Panc1 (cell line): ENCODE measurements at regions not wholly inside any gene's neighbourhood (a gene's known extent, or its start where the extent isn't known, plus 50 kb on each side); places are given as distances from the start of the nearest gene placed in this dataset.

Experiments
- ATAC-seq: fragments of 200-7000 bp; cut with Tn5 transposase; 2 replicates; pipeline ENCODE4 v1.9.1; 2020; ENCODE audit warnings: mild to moderate bottlenecking, moderate library complexity
- BruUV-seq: library from RNA; stranded (reverse); fragments of 400-500 nt; replicated peaks from 2 replicates; lab custom pipeline; 2021; lab: Mats Ljungman, UMichigan
- CTCF ChIA-PET: fragments of 300-600 bp; sonication (Branson Sonifier 250); formaldehyde crosslinking; loops from one replicate; lab custom pipeline; 2022; ENCODE audit warnings: antibody characterized with exemption; lab: Charles Lee
- POLR2A ChIA-PET: fragments of 300-600 bp; sonication (Branson Sonifier 250); formaldehyde crosslinking; loops from one replicate; lab custom pipeline; 2022; ENCODE audit warnings: antibody characterized with exemption; lab: Charles Lee
- DNase-seq: peaks from one replicate; pipeline ENCODE4 v3.0.0-alpha.2; 2010; ENCODE audit warnings: low read depth, low spot score
- H3K27ac ChIP-seq: 2 replicates; pipeline ENCODE4 v1.5.1; 2011; ENCODE audit warnings: mild to moderate bottlenecking, low read length, inconsistent platforms
- H3K27me3 ChIP-seq: fragments of 200-500 bp; sonication (Bioruptor generic); 2 replicates; pipeline ENCODE4 v1.6.0; 2014; ENCODE audit warnings: low read length, inconsistent platforms; ENCODE audit not compliant: control insufficient read depth, insufficient read depth
- H3K36me3 ChIP-seq: fragments of 200-500 bp; sonication (Bioruptor generic); 2 replicates; pipeline ENCODE4 v1.5.1; 2014; ENCODE audit warnings: inconsistent platforms, mild to moderate bottlenecking, low read length, moderate library complexity; ENCODE audit not compliant: control insufficient read depth, insufficient read depth
- H3K4me1 ChIP-seq: 2 replicates; pipeline ENCODE4 v1.5.1; 2011; ENCODE audit warnings: inconsistent platforms, mild to moderate bottlenecking, low read length, moderate library complexity; ENCODE audit not compliant: control insufficient read depth, insufficient read depth
- H3K4me3 ChIP-seq, 2 experiments: 2 replicates each; pipeline ENCODE4 v1.5.1; 2011 to 2012; ENCODE audit warnings: low read depth in 2 of 2, low read length in 2 of 2, mild to moderate bottlenecking in 2 of 2, inconsistent platforms in 1 of 2, moderate library complexity in 1 of 2
- H3K9me3 ChIP-seq: fragments of 200-500 bp; sonication (Bioruptor generic); 2 replicates; pipeline ENCODE4 v1.5.1; 2014; ENCODE audit warnings: low read depth, mild to moderate bottlenecking, inconsistent platforms, low read length, moderate library complexity; ENCODE audit not compliant: control insufficient read depth, insufficient read depth
- POLR2AphosphoS5 ChIP-seq: IDR thresholded peaks from 2 replicates; pipeline ENCODE4 v1.6.1; 2012; ENCODE audit warnings: mild to moderate bottlenecking, low read depth, low read length, moderate library complexity
- SIN3A ChIP-seq: IDR thresholded peaks from 2 replicates; pipeline ENCODE4 v1.6.1; 2012; ENCODE audit warnings: low read depth, mild to moderate bottlenecking, low read length, moderate library complexity, borderline replicate concordance; ENCODE audit not compliant: insufficient read depth
- TCF7L2 ChIP-seq: IDR thresholded peaks from 2 replicates; pipeline ENCODE4 v1.6.1; 2011; ENCODE audit warnings: mild to moderate bottlenecking, low read depth, low read length, inconsistent platforms
- in situ Hi-C: cut with HindIII; loops from 2 replicates; pipeline ENCODE4 v1.10.0; 2016; ENCODE audit warnings: low sequenced_read_pairs, low pct_unique_long_range_greater_than_20kb
- intact Hi-C: fragments of 100-400 bp; cut with micrococcal nuclease; formaldehyde crosslinking; loops from one replicate; pipeline ENCODE4 v1.10.0; 2022; ENCODE audit not compliant: unreplicated experiment
- TF ChIP-seq, protein P1 (sequence below): fragments of 450-650 bp; IDR thresholded peaks from 2 replicates; pipeline ENCODE4 v1.5.1; 2017; ENCODE audit warnings: mild to moderate bottlenecking
- TF ChIP-seq, protein P2 (sequence below), 2 experiments: IDR thresholded peaks; 2 replicates each; pipeline ENCODE4 v1.6.1; 2011 to 2012; ENCODE audit warnings: low read depth in 2 of 2, control low read depth in 1 of 2, low read length in 1 of 2, mild to moderate bottlenecking in 1 of 2, moderate library complexity in 1 of 2; ENCODE audit not compliant: insufficient read depth in 1 of 2

DNA sequence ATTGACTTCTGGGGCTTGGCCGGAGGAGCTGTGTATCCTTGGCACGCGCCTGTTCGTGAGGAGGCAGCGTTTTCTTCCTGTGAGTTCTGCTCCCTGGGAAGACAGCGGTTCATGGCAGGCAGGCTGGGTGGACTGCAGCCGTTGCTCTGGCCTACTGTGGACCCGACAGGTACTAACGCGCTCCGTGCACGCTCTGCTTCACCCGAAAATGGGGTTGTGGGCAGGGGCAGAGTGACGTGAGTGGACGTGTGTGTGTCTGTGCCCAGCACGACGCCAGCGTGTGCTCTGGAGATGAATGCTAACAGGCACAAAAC lies 179.1 kb downstream of the KIF26A start:
- no peak overlapping the region for H3K4me3 ChIP-seq
- in situ Hi-C loops, result no loop called here
- TF ChIP-seq POLR2AphosphoS5 (no peak), TCF7L2 (no peak), SIN3A (no peak)
- TF ChIP-seq, protein P1, sequence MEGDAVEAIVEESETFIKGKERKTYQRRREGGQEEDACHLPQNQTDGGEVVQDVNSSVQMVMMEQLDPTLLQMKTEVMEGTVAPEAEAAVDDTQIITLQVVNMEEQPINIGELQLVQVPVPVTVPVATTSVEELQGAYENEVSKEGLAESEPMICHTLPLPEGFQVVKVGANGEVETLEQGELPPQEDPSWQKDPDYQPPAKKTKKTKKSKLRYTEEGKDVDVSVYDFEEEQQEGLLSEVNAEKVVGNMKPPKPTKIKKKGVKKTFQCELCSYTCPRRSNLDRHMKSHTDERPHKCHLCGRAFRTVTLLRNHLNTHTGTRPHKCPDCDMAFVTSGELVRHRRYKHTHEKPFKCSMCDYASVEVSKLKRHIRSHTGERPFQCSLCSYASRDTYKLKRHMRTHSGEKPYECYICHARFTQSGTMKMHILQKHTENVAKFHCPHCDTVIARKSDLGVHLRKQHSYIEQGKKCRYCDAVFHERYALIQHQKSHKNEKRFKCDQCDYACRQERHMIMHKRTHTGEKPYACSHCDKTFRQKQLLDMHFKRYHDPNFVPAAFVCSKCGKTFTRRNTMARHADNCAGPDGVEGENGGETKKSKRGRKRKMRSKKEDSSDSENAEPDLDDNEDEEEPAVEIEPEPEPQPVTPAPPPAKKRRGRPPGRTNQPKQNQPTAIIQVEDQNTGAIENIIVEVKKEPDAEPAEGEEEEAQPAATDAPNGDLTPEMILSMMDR, result no peak
- TF ChIP-seq, protein P2, sequence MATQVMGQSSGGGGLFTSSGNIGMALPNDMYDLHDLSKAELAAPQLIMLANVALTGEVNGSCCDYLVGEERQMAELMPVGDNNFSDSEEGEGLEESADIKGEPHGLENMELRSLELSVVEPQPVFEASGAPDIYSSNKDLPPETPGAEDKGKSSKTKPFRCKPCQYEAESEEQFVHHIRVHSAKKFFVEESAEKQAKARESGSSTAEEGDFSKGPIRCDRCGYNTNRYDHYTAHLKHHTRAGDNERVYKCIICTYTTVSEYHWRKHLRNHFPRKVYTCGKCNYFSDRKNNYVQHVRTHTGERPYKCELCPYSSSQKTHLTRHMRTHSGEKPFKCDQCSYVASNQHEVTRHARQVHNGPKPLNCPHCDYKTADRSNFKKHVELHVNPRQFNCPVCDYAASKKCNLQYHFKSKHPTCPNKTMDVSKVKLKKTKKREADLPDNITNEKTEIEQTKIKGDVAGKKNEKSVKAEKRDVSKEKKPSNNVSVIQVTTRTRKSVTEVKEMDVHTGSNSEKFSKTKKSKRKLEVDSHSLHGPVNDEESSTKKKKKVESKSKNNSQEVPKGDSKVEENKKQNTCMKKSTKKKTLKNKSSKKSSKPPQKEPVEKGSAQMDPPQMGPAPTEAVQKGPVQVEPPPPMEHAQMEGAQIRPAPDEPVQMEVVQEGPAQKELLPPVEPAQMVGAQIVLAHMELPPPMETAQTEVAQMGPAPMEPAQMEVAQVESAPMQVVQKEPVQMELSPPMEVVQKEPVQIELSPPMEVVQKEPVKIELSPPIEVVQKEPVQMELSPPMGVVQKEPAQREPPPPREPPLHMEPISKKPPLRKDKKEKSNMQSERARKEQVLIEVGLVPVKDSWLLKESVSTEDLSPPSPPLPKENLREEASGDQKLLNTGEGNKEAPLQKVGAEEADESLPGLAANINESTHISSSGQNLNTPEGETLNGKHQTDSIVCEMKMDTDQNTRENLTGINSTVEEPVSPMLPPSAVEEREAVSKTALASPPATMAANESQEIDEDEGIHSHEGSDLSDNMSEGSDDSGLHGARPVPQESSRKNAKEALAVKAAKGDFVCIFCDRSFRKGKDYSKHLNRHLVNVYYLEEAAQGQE (IDR thresholded peaks at IDR 0.05; ENCODE audit: insufficient read depth in 1 of 2, low read depth in 2 of 2, low read length in 1 of 2), result no peak
- intact Hi-C loops, result no loop called here
- H3K27me3 ChIP-seq, result no peaks in the 10 kb centered on the region
- ATAC-seq, result no peak
- no peaks in the 10 kb centered on the region for H3K9me3 ChIP-seq
- POLR2A ChIA-PET, result no interaction called here
- CTCF ChIA-PET, result no interaction called here
- no peaks in the 10 kb centered on the region for H3K36me3 ChIP-seq
- no peak overlapping the region for H3K27ac ChIP-seq
- BruUV-seq, result no TSS peak
- H3K4me1 ChIP-seq, result no peaks in the 10 kb centered on the region
- no peak for DNase-seq

DNA sequence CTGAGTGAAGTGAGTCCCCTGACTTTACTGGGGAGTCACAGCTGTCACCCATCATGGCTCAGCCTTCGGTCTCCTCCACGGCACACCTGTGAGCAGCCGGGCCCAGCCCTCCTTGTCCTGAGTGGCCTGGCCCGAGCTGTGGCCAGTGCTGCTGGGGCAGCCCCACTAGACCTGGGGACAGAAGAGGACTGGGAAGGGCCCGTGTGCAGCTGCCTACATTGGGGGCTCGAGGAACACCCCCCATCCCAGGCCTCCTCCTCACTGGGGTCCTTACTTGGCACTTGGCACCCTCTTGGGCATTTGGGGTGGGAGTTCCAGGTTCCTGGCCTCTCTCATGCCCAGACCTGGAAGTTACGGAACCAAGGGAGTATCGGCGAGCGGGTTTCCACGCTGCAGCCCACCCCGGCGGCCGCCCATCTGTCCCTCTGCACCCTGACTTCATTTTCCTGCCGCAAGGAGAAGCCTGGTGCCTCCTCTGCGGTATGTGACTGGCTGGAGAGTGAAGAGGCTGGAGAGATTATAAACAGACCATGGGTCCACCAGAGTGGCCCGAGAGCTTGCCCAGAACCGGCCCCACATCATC lies 179.7 kb downstream of the KIF26A start:
- H3K36me3 ChIP-seq, result no peaks in the 10 kb centered on the region
- intact Hi-C loops (no loop called here), in situ Hi-C loops (no loop called here)
- DNase-seq (no peak), ATAC-seq (no peak)
- no peak overlapping the region for H3K27ac ChIP-seq
- BruUV-seq, result no TSS peak
- H3K27me3 ChIP-seq, result no peaks in the 10 kb centered on the region
- no peak overlapping the region for H3K4me3 ChIP-seq
- TF ChIP-seq, protein P1, result no peak
- no peak for TF ChIP-seq POLR2AphosphoS5
- no peak for TF ChIP-seq SIN3A
- TF ChIP-seq, protein P2 (IDR thresholded peaks at IDR 0.05; ENCODE audit: insufficient read depth in 1 of 2, low read depth in 2 of 2, low read length in 1 of 2), result no peak
- no peak for TF ChIP-seq TCF7L2
- no peaks in the 10 kb centered on the region for H3K9me3 ChIP-seq
- POLR2A ChIA-PET, result no interaction called here
- CTCF ChIA-PET, result no interaction called here
- no peaks in the 10 kb centered on the region for H3K4me1 ChIP-seq
